HG03039 (cell line): ENCODE measurements at regions not wholly inside any gene's neighbourhood (a gene's known extent, or its start where the extent isn't known, plus 50 kb on each side); places are given as distances from the start of the nearest gene placed in this dataset.
"Not testable (repeated sequence)": the region's sequence is repeated elsewhere in the genome, so short reads cannot be mapped to it uniquely, and the experiment has no call there.

Experiments
- ATAC-seq: cut with Tn5 transposase; IDR thresholded peaks from one replicate; pipeline ENCODE4 v1.9.1; 2021; ENCODE audit warnings: mild to moderate bottlenecking, moderate library complexity; ENCODE audit not compliant: unreplicated experiment

DNA sequence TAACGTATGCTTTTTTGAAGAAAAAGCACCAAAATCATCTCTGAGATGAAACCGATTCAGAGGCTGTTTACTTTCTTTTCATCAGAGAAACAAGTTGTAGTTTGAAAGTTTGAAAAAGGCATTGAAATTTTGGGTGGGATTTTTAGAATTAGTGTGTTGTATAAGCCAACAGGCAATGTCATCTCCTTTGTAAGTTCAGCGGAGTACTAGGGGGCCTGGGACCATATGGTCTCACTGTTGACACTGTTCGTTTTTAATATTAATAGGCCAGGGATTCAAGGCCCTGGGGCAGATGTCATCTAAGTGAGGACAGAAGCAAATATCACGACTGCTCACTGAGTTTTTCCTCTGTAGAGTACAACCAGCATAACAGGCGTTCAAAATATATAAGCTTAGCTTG is 256.2 kb upstream of the RARB start:
- ATAC-seq: no peak

DNA sequence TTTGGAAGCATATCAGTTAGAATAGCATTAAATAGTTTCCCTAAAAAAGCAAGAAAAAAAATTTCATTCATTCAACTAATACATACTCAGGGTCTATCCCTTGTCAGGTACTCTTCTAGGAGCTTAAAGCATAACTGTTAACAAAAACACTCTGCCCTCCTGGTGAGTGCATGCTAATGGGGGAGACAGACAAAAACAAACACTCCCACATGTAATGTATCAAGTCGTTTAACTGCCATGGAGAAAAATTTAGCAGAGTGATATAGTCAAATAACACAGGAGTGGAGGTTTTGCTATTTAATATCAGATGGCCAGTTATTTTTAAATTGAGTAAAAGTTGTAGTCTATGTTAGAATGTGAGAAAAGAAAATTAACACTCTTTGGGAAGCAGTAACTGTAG is 254.5 kb upstream of the RARB start:
- no peak for ATAC-seq

DNA sequence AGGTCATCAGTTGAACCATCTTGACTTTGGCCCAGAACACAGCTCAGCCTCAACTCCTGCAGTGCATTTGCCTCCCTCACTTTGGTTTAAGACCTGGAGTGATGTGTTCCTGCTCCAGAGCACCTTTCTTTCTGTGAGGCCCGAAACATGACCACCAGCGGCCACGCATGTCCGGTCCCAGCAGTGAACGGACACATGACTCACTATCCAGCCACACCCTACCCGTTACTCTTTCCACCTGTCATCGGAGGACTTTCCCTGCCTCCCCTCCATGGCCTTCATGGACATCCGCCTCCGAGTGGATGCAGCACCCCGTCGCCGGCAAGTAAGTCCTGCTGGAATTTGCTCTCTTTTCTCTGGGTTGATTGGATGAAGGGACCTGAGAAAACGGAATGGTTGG is 253.8 kb upstream of the RARB start:
- ATAC-seq: no peak

DNA sequence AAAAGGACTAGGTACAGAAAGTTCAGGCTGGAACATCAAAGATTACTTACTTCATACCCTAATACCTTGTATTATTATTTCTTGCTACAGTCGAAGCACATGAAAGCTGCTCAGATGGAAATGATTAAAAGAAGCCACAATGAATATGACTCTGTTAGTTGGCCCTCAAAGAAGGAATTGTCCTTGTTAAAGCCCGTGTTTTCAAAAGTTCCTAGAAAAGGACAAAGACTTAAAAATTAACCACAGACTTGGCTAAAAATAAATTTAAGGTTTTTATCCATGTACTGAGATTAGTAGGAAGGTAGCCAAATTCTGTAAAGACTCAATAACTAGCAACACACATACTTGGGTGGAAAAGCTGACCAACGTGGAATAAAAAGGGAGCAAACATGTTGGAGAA is 251.0 kb upstream of the RARB start:
- ATAC-seq: no peak

DNA sequence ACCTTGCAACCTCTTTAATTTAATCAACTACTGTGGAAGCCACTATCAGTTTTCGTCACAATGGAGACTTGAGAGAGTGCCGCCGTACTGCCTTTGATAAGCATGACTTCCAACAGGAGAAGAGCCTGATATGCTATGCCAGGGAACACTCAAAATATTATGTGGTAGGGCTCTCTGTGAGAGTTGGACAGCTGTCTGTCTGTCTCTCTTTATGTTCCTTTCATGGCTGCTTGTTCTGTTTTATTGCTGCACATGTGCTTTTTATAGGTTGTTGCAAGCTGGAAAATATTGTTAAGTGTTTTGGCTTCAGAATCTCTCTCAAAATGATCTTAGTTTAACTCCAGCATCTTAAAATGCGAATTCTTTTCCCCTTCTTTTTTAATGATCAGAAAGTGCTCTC is 249.4 kb upstream of the RARB start:
- no peak for ATAC-seq

DNA sequence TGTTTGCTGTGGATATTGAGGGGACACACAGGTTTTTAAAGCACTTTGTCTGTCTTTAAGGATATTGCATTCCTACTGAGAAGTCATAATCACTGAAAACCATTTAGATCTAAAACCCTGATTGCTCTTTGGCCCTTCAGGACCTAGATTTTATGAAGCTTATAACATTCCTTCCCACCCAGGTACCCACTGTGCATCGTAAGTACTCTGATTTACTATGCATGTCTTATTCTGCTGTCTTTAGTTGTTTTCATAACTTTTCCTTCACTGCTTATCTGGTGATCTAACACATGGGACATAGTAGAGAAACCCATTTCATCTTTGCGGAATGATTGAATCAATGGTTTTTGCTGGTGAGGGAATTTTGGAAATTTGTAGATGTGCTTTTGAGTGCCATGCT is 247.0 kb upstream of the RARB start:
- ATAC-seq: no peak

DNA sequence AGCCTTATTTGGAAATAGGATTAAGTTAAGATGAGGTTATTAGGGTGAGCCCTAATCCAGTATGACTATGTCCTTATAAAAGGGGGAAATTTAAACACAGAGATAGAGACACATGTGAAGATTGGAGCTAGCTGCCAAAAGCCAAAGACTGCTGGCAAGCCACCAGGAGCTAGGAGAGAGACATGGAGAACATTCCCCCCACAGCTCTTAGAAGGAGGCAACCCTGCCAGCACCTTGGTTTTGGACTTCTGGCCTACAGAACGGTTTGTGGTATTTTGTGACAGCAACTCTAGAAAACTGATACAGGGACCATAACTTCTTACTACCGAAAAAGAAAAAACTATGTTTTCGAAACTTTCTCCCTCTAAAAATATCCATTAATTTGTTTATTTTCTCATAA is 245.3 kb upstream of the RARB start:
- no peak for ATAC-seq

DNA sequence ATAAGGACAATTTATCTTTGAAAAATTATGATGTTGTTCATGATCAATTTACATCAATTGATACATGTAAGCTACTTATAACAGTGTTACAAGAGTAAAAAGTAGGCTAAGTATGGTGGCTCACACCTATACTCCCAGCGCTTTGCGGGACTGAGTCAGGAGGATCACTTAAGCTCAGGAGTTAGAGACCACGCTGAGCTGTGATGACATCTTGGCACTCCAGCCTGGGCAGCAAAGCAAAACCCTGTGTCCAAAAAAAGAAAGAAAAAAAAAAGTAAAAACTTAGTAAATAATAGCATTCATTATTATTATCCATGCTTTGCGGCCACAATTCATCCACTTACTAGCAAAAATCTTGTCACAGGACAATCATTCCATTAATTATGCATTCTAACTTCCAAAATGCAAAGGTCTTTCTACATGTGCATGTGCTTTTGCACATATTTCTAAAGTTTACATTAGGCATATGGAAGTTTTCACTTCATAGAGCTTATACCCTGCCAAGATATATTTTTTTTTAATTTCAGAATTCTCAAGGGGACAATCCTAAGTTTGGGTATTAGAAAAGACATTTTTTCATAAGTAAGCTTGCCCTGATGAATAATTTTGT is 243.3 kb upstream of the RARB start:
- ATAC-seq: no peak

DNA sequence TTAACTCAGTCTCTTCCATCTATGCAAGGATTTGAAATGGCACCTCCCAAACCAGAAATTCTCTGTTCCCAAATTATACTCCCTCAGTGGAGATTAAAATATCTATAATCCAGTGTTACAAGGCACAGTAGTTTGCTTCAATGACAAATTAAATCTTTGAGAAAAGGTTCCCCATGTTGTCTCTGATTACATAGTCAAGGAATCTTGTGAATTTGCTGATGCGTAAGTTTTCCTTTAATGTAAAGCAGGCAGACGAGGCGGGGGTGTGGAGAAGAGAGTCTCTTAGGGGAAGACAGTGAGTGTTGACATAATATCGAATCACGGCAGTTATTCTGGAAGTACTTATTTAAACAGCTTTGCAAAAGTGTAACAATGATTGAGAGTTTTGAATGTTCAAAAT is 236.4 kb upstream of the RARB start:
- ATAC-seq: no peak

DNA sequence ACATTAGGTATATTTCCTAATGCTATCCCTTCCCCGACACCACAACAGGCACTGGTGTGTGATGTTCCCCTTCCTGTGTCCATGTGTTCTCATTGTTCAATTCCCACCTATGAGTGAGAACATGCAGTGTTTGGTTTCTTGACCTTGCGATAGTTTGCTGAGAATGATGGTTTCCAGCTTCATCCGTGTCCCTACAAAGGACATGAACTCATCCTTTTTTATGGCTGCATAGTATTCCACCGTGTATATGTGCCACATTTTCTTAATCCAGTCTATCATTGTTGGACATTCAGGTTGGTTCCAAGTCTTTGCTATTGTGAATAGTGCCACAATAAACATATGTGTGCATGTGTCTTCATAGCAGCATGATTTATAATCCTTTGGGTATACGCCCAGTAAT is 228.5 kb upstream of the RARB start:
- ATAC-seq: not testable (repeated sequence)

DNA sequence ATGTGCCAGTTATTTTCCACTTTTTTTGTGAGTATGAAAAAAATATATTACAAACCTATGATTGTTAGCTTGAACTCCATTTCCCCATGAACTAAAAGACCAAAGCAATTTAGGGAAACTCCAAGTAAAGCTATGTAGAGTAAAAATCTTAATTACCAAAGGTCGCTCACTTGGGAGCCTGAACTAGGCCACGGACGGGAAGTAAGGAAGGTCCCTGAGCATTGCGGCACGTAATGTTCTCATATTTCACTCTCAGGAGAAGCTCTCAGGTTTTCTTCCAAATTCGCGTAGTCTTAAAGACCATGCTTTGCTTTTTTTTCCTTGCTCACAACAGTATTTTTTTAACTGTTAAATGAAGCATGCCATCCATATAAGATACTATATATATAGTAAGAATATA is 215.3 kb upstream of the RARB start:
- no peak for ATAC-seq

DNA sequence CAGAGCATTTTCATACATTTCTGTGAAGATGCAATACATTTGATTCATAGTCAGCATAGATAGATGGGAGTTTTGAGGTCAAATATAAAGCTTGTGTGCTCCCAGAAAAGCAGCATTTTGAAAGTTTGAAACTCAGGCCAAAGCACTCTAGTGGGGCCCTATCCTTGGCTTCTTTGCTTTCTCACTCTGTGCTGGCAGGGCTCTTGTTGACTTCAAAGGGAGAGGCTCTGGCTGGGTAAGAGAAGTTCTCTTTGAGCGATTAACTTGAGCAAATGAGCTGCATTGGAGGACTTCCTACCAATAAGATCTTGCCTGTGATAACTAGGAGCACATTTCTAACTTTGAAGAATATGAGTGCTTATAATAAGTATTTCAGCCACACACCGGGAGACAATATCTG is 214.0 kb upstream of the RARB start:
- ATAC-seq: no peak

DNA sequence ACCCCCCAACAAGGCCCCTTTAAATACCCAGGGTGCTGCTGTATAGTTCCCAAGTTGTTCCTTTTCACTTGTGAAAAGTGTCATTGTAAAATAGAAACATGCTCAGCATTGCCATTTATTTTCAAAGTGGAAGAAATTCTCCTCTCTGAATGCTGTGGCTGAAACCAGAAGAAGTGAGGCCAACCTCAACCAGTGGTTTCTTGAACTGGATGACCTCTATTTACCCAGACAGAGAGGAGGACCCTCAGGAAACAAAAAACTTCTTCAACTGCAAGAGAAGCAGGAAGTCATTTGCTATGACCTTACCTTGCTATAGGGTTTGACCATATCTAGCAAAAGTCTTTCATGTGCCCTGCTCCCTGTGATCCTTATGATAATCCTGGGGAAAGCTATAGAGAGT is 209.7 kb upstream of the RARB start:
- ATAC-seq: no peak

DNA sequence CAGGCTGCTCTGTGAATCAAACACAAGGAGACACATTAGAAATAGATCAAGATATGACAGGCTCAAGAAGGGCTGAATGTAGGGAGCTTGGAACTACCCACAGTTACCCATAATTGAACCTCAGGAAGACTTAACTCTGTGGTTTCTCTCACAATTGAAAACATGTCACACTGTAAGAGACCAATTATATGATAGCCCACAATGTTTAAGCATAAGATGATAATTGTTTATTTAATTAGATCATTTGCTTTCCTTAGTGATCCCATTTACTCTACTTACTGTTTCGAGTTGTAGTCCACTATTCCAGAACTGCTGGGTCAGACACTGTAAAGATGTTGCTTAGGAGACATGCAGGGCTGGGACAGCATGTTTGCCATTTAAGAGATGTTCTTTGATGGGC is 201.3 kb upstream of the RARB start:
- no peak for ATAC-seq

DNA sequence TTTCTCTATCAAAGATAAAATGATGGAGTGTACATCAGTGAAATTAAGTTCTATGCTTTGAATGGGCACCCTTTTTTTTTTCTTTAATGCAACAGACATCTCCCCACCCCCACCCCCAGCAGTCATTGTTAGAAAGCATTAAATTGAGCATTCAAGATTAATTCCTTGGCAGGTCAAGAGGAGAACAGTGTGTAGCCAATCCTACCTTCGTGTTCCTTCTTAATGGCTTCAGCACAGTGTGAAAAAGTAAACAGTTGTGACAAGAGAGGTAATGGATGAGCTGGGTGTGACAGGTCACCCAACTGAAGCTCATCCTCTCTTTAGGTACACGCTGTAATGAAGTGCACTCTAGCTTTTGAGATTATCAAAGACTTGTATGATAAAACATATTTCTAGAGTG is 198.5 kb upstream of the RARB start:
- ATAC-seq: no peak

DNA sequence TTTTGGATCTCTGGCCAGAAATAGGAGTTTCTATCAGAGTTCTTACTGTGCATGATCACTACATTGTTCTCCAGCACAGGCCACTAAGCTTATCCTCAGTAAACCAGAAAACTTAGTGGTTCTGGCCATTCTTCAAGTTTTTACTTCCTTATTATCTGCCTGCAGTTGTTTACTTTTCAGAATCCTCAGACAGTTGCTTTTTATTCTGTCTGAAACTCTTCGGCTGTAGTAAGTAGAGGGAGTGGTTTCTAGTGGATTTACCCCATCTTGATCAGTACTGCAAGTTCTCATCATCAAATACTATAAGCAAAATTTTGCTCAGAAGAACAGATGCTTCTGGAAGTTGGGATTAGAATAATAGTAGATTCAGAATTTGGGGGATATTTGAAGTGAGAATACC is 193.0 kb upstream of the RARB start:
- ATAC-seq: no peak

DNA sequence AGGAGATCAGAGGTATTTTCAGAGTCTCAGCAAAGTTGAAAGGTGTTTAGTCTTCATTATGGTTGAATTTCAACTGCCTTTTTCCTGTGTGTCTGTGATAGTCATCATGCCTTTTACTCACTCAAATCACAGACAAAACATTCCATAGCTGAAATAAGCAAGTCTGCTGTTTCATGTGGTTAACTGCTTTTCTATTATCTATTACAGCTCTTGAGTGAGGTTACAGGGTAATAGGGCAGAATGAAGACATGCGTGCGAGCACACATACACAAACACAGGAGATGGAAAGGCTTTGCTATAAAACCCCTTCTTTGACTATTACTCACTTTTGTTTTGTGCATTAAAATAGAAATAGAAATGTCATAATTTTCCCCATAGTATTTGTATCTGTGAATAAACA is 192.6 kb upstream of the RARB start:
- no peak for ATAC-seq

DNA sequence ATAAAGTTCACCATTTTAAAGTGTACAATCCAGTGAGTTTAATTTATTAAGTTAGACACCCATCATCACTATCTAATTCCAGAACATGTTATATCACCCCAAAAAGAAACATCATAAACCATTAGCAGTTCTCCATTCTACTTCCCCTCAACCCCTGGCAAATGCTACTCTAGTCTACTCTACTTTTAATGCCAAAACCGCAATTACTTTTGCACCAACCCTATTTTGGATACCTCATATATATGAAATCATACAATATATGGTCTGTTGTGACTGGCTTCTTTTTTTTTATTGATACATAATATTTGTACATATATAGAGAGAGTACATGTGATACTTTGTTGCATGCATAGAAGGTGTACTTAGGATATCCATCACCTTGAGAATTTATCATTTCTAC is 190.5 kb upstream of the RARB start:
- ATAC-seq: no peak

DNA sequence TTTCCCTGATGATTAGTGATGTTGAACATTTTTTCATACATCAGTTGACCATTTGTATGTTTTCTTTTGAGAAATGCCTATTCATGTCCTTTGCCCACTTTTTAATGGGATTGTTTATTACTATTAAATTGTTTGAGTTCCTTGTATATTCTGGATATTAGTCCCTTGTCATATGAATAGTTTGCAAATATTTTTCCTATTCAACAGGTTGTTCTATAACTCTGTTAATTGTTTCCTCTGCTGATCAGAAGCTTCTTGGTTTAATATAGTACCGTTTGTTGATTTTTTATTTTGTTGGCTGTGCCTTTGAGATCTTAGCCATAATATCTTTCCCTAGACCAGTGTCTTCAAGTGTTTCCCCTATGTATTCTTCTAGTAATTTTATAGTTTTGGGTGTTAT is 189.0 kb upstream of the RARB start:
- ATAC-seq: no peak

DNA sequence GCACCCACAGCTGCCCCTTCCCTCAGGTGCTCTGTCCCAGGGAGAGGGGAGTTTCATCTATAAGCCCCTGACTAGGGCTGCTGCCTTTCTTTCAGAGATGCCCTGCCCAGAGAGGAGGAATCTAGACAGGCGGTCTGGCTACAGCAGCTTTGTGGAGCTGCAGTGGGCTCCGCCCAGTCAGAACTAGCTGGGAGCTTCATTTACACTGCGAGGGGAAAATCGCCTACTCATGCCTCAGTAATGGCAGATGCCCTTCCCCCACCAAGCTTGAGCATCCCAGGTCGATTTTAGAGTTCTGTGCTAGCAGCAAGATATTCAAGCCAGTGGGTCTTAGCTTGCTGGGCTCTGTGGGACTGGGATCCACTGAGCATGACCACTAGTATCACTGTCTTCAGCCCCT is 181.2 kb upstream of the RARB start:
- no peak for ATAC-seq

DNA sequence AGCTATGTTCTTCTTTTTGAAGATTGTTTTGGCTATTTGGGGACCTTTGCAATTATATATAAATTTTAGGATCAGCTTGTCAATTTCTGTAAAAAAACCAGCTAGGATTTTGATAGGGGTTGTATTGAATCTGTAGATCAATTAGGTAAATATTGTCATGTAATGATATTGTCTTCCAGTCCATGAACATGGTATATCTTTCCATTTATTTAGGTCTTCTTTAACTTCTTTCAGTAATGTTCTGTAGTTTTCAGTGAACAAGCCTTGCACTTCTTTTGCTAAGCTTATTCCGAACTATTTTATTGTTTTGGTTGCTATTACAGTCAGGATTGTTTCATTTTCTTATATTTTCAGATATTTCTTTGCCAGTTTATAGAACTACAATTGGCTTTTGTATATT is 175.8 kb upstream of the RARB start:
- ATAC-seq: no peak

DNA sequence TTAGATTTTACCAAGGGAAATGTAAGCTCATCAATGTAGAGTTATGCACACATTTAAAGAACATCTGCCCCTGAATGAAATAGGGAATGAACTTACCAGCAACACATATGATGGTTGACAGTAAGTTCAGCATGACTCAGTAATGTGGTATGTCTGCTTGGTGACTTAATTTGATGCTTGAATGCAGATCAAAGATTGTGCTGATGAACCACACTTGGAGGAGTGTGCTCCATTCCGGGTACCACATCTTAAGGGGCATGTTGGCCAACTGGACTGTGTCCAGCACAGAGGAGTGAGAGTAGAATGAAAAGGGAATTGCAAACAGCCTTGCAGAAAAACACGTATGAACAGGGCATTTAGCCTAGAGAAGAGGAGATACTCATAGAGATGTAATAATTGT is 171.0 kb upstream of the RARB start:
- no peak for ATAC-seq

DNA sequence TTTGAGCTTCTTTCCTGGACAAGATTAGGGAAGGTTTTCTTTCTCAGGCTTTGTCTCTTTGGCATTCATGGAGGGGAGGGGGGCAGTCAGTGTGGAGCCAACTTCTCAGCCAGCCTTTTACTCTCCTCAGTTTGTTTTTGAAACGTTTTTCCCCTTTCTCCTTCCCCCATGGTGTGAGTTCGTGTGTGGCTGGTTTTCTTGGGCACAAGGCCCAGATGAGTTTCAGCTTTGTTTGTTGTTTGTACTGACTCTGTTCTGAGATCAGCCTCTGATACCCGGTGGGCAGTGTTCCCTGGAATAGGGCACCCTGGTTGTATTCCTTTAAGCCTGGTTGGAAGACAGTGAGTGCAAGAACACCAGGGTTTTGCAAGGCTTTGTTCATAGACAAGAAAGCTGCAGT is 168.2 kb upstream of the RARB start:
- no peak for ATAC-seq

DNA sequence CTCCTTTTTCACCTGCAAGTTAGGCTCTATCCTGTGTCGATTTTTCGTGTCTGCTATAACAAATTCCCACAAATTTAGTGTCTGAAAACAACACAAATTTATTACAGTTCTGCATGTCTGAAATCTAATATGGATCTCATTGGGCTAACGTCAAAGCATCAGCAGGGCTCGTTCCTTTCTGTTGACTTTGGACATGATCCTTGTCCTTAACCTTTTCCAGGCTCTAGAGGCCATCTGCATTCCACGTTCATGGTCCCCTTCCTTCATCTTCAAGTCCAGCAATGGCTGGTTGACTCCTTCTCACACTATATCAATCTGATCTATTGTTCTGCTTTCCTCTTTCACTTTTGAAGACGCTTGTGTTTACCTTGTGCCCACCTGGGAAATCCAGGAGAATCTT is 165.7 kb upstream of the RARB start:
- ATAC-seq: no peak
